ENCODE measurements at regions not wholly inside any gene's neighbourhood (a gene's known extent, or its start where the extent isn't known, plus 50 kb on each side); places are given as distances from the start of the nearest gene placed in this dataset.
"Not testable (repeated sequence)": the region's sequence is repeated elsewhere in the genome, so short reads cannot be mapped to it uniquely, and the experiment has no call there.

- WGBS, 2 donors = 33% methylated on average over 3 of the region's 3 CpGs
- TF ChIP-seq, protein P1, sequence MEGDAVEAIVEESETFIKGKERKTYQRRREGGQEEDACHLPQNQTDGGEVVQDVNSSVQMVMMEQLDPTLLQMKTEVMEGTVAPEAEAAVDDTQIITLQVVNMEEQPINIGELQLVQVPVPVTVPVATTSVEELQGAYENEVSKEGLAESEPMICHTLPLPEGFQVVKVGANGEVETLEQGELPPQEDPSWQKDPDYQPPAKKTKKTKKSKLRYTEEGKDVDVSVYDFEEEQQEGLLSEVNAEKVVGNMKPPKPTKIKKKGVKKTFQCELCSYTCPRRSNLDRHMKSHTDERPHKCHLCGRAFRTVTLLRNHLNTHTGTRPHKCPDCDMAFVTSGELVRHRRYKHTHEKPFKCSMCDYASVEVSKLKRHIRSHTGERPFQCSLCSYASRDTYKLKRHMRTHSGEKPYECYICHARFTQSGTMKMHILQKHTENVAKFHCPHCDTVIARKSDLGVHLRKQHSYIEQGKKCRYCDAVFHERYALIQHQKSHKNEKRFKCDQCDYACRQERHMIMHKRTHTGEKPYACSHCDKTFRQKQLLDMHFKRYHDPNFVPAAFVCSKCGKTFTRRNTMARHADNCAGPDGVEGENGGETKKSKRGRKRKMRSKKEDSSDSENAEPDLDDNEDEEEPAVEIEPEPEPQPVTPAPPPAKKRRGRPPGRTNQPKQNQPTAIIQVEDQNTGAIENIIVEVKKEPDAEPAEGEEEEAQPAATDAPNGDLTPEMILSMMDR (IDR thresholded peaks at IDR 0.05) = no peak
- no peak overlapping the region for H3K27ac ChIP-seq
These were observed 221.0 kb downstream of the CNTN3 start for GRCh38 chr3:74393426-74393825.

GRCh38 chr3:74390121-74390877, 224.2 kb downstream of the CNTN3 start:
- no peaks in the 10 kb centered on the region for H3K27me3 ChIP-seq
- no peak for FAIRE-seq
- H3K36me3 ChIP-seq = no peaks in the 10 kb centered on the region
- no peak overlapping the region for H3K27ac ChIP-seq
- intact Hi-C loops (cut with DNase I) = no loop called here
- peaks cover 0 to 3% (median 0%) of the 10 kb centered on the region in 3 donors for H3K4me1 ChIP-seq
- DNase-seq = no peak
- ATAC-seq = no peak
- H3K9me3 ChIP-seq = no peaks in the 10 kb centered on the region
- TF ChIP-seq, protein P1 (IDR thresholded peaks at IDR 0.05) = no peak
- H3K4me3 ChIP-seq = no peak overlapping the region
- 66 to 73% methylated on average over 4 of the region's 4 CpGs for WGBS, 2 donors

More at GRCh38 chr3:74393426-74393825, 221.0 kb downstream of the CNTN3 start:
- DNase-seq (no peak), ATAC-seq (peak in 2 of 4 donors; percentile 19 to 47), FAIRE-seq (no peak)
- no peaks in the 10 kb centered on the region for H3K27me3 ChIP-seq
- peaks cover 0 to 3% (median 0%) of the 10 kb centered on the region in 3 donors for H3K4me1 ChIP-seq
- intact Hi-C loops (cut with DNase I) = no loop called here
- H3K9me3 ChIP-seq = no peaks in the 10 kb centered on the region
- no peaks in the 10 kb centered on the region for H3K36me3 ChIP-seq
- H3K4me3 ChIP-seq = no peak overlapping the region

GRCh38 chr3:74387111-74387735, 227.2 kb downstream of the CNTN3 start:
- 82 to 91% methylated on average over 2 of the region's 2 CpGs for WGBS, 2 donors
- Histone ChIP-seq H3K36me3 (no peaks in the 10 kb centered on the region), H3K9me3 (no peaks in the 10 kb centered on the region), H3K4me3 (no peak overlapping the region), H3K27me3 (no peaks in the 10 kb centered on the region), H3K4me1 (peaks cover 0 to 3% (median 0%) of the 10 kb centered on the region in 3 donors), H3K27ac (no peak overlapping the region)
- TF ChIP-seq, protein P1 (IDR thresholded peaks at IDR 0.05) = no peak
- ATAC-seq = no peak
- no peak for DNase-seq
- no peak for FAIRE-seq
- intact Hi-C loops (cut with DNase I) = no loop called here

DNA sequence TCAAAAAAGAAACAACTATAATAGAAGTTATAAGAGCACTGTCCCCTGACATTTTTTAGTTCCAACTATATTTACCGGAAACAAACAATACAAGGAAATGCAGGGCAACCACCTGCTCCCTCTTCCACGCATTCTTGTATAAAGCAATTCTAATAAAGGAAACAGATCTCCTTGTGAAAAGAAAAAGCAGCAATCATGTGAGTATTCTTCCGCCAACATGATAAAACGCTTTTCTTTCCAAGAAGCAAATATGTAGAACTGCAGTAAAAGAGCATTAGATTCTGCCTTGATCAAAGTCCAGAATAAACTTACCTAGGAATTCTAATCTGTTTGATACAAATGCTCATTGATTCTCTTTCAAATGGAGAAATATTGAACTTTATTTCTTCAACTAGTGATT, 230.3 kb downstream of the CNTN3 start:
- no peak for FAIRE-seq
- Histone ChIP-seq H3K36me3 (no peaks in the 10 kb centered on the region), H3K27me3 (no peaks in the 10 kb centered on the region), H3K9me3 (no peaks in the 10 kb centered on the region), H3K27ac (no peak overlapping the region), H3K4me3 (no peak overlapping the region), H3K4me1 (peaks cover 0 to 3% (median 0%) of the 10 kb centered on the region in 3 donors)
- DNase-seq = no peak
- WGBS, 2 donors = 27 to 28% methylated on average over 4 of the region's 4 CpGs
- intact Hi-C loops (cut with DNase I) = no loop called here
- TF ChIP-seq, protein P1 (IDR thresholded peaks at IDR 0.05) = no peak
- ATAC-seq = peak in 2 of 4 donors; percentile 28 to 43

GRCh38 chr3:74377669-74378068, 236.8 kb downstream of the CNTN3 start:
- H3K27me3 ChIP-seq = no peaks in the 10 kb centered on the region
- FAIRE-seq (no peak), DNase-seq (no peak), ATAC-seq (no peak)
- TF ChIP-seq, protein P1 (IDR thresholded peaks at IDR 0.05) = no peak
- peaks cover 0 to 1% (median 0%) of the 10 kb centered on the region in 3 donors for H3K4me1 ChIP-seq
- intact Hi-C loops (cut with DNase I) = no loop called here
- H3K9me3 ChIP-seq = no peaks in the 10 kb centered on the region
- H3K27ac ChIP-seq = no peak overlapping the region
- no peaks in the 10 kb centered on the region for H3K36me3 ChIP-seq
- H3K4me3 ChIP-seq = no peak overlapping the region

GRCh38 chr3:74376323-74376722, 238.1 kb downstream of the CNTN3 start:
- H3K4me3 ChIP-seq; intact Hi-C loops (cut with DNase I); FAIRE-seq; H3K27ac ChIP-seq; DNase-seq; H3K36me3 ChIP-seq; H3K9me3 ChIP-seq; H3K27me3 ChIP-seq; ATAC-seq: not testable (repeated sequence)
- peaks cover 0 to 11% (median 11%) of the 10 kb centered on the region in 3 donors for H3K4me1 ChIP-seq
- 90 to 92% methylated on average over 2 of the region's 2 CpGs for WGBS, 2 donors

Data from pancreas (tissue), 10 donors.